DMS 273 (cell line): ENCODE measurements at regions not wholly inside any gene's neighbourhood (a gene's known extent, or its start where the extent isn't known, plus 50 kb on each side); places are given as distances from the start of the nearest gene placed in this dataset.
A peak's percentile ranks its signal among the peaks of the same experiment; 100 is the strongest.
"Not testable (repeated sequence)": the region's sequence is repeated elsewhere in the genome, so short reads cannot be mapped to it uniquely, and the experiment has no call there.

Source experiments
- DNase-seq: peaks from one replicate; lab custom pipeline; 2025; ENCODE audit not compliant: unreplicated experiment; lab: John Stamatoyannopoulos, UW

DNA sequence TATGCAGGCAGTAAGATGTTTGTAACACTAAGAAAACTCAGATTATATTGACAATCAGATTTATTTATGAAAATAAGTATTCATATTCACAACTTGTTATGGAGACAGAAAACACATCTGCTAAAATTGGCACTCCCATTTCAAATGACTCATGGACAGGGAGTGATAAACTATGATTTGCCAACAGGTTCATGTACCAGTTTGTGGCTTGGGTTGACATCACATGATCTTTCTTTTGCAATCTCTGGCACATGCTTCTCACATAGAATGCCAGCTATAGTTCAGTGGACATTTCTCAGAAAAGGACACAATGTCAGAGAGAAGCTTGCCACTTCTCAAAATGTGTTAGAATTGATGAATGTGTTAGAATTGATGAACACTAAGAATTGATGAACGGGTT lies 663.2 kb upstream of the ANKRD30A start:
- DNase-seq, result no peak

DNA sequence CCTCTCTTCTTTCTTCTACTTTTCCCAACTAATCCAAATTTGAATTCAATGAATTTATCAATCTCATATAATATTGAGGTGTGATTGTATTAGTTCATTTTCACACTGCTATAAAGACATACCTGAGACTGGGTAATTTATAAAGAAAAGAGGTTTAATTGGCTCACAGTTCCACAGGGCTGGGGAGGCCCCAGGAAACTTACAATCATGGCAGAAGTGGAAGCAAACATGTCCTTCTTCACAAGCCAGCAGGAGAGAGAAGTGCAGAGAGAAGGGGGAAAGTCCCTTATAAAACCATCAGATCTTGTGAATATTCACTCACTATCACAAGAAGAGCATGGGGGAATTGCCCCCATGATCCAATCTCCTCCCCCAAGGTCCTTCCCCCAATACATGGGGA lies 667.0 kb upstream of the ANKRD30A start:
- not testable (repeated sequence) for DNase-seq

GRCh38 chr10:36457751-36458150 lies 667.6 kb upstream of the ANKRD30A start:
- DNase-seq, result no peak

DNA sequence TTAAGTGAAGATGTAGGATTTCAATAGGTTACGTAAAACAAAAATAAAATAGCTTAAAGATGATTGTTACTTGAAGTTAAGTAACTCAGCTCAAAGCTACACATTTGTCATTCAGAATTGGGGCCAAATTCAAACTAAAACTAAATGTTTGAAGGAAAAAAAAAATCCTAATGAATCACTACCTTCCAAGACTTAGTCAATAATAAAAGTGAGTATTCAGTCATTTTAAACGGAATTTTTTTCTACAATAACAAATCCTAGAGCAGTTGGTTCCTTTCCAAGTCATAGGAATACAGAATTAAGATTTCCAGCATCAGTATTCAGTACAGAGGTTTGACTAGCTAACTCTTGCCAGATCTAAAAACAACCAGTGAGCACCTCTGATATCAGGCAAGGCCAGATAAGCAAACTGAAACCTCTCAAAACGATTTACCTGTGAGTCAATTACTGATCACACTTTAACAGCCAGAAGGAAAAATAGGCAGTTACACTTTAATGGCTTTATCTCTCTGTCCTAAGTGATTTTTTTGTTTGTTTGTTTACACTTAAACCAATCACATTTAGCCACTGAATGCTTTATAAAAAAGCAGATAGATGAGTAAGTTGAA lies 669.8 kb upstream of the ANKRD30A start:
- no peak for DNase-seq

GRCh38 chr10:36452851-36453250 lies 672.5 kb upstream of the ANKRD30A start:
- no peak for DNase-seq

DNA sequence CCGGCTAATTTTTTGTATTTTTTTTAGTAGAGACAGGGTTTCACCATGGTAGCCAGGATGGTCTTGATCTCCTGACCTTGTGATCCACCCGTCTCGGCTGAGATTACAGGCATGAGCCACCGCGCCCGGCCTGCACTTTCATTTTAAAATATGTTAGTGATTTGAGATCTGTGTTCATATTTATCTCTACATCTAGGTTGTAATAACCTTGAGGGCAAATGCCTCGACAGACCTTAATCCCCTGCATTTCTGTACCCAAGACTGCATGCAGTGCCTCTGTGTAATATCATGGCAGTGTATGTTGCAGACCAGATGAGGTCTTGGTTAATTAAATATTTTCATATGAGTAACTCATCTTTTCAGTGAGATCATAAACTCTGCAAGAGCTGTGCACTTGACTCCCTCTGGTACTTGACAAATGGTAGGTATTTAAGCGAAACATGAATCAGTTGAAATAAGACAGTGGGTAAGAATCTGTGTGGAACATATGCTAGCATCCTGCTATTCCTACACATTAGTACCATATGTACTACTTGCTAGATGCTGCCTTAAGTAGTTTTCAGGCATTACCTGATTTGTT lies 673.9 kb upstream of the ANKRD30A start:
- no peak for DNase-seq

DNA sequence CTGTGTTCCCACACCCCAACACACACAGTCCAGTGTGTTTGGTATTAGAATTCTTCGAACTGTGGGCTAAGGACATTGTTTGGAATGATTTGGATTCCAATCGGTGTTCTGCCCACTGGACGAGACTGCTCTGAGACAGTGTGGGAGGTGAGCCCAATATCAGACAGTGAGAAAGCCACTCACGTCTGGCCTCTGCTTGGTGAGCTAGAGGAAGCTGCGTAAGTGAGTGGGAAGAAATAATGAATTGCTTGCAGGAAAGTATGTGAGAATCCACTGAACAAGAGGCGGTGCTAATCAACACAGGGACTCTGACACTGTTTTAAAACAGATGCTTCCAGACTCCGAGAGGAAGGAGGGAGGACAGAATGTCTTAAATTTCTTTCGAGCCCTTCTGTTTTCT lies 675.0 kb upstream of the ANKRD30A start:
- DNase-seq, result no peak

DNA sequence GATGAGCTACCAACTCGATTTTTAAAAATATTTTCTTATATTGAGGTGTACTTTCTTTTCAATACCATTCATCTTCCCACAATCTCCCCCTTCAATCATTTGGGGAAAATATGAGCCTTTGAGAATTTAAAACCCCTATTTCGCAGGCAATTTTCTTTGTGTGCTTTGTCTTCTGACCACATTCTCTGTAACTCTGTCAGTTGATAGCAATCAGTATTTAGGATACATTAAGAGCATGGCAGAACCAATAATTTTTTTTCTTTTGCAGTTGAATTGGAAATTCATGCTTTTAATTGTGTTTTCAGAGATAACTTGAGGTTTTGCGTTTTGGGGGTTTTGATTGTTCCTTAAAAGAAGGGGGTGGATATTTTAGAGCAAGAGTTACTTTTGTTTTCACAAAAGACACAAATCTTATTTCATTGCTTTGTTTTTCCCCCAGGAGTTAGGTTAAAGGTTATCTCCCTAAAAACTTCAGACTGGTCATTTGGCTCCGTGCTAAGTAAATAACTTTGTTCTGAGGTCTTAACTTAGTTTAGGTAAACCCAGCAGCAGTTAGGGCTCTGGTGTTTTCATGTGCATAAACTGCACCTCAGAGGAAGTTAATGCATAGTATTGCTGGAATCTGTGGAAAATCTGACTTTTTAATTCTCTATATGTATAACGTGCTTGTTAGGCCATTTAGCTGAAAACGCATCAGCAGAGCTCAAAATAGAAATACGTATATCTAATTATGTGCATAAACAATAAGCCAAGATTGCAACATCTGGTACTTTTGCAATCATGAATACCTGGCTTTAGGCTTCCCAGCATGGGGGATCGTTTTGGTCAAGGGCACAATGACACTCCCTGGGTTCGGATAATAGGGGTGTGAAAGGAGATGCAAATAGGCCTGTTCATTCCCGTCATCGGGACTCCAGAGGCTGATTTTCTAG lies 676.4 kb upstream of the ANKRD30A start:
- peak; percentile 22 for DNase-seq

DNA sequence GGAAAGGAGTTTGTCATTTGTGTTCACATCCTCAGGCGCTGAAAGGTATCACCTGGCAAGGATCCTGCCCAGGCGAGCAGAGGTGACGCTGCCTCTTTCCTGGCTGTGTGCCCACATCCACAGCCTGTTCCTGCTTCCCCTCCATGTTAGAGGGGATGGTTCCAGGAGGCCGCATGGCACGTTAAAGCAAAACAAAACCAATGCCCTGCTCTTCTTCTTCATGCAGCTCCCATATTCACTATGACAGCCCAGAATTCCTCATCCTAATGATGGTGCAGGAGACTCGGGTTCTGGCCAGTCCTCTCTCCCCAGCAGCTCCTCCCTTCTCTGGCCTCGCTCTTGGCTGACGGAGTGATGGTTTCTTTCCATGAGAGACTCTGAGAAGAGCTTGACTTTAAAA lies 678.5 kb upstream of the ANKRD30A start:
- DNase-seq, result peak; percentile 4

DNA sequence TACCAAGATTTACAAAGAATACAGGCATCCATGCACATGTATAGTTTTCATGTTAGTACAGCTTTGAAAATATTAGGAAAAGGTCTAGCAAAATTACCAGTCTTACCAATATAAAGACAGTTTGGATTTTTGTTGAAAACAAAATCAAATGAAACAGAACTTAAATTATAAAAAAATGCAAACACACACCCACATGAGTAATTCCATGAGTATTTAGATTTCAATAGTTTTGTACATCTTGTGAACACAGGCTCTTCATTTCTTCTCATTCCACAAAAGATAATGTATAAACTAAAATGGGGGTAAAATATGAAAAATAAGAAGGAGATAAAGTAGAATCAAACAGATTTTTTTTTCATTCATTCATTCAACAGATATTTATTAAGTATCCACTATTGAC lies 682.2 kb upstream of the ANKRD30A start:
- DNase-seq, result no peak

- DNase-seq, result no peak
These were observed 683.8 kb upstream of the ANKRD30A start for GRCh38 chr10:36441557-36441956.

- no peak for DNase-seq
These were observed 684.9 kb upstream of the ANKRD30A start for GRCh38 chr10:36440539-36440938.

GRCh38 chr10:36437367-36437766 lies 688.0 kb upstream of the ANKRD30A start:
- DNase-seq, result no peak

- DNase-seq, result no peak
These were observed 696.9 kb upstream of the ANKRD30A start for GRCh38 chr10:36428507-36428906.

GRCh38 chr10:36425131-36425797 lies 700.1 kb upstream of the ANKRD30A start:
- DNase-seq, result no peak

DNA sequence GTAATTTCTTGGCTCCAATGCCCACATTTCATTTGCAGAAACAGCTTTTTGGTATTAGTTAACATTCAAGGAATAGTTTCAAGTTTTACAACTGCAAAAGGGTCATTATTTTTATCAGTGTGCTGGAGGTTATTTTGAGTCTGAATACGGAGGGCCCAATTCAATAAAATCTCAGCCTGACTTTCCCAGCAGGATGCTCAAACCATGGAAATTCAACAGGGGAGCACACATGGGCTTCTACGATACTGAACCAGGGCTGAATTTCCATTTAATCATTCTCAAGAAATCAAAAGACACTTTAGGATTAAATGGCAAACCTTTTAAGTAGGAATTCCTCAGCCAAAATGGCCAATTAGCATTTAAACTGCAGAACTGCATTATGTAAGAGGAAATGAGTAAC lies 700.9 kb upstream of the ANKRD30A start:
- no peak for DNase-seq

DNA sequence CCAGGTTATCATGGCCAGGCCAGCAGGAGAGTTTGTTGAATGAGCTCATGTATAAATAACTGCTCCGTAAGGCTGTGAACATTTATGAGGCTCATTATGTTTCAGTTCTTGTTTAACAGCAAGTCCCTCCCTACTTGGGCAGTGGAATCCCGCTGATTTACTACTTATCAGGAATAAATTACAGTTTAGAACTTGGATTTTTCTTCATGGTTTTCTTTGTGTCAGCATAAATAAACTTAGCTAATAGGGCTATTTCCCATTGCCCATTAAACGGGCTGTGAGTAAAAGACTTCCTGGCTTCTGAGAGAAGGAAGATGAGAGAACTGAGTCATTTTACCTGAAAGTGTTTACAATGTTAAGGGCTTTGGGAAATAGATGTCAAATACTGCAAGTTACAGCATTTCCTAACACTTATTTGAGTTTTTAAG lies 701.6 kb upstream of the ANKRD30A start:
- DNase-seq, result peak; percentile 26

GRCh38 chr10:36421992-36422391 lies 703.4 kb upstream of the ANKRD30A start:
- DNase-seq, result no peak

GRCh38 chr10:36416513-36416912 lies 708.9 kb upstream of the ANKRD30A start:
- no peak for DNase-seq

GRCh38 chr10:36412942-36413341 lies 712.5 kb upstream of the ANKRD30A start:
- DNase-seq, result no peak

DNA sequence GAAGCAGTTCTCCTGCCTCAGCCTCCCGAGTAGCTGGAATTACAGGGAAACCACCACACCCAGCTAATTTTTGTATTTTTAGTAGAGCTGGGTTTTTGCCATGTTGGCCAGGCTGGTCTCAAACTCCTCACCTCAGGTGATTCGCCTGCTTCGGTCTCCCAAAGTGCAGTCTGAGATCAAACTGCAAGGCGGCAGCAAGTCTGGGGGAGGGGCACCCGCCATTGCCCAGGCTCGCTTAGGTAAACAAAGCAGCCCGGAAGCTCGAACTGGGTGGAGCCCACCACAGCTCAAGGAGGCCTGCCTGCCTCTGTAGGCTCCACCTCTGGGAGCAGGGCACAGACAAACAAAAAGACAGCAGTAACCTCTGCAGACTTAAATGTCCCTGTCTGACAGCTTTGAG lies 725.2 kb upstream of the ANKRD30A start:
- not testable (repeated sequence) for DNase-seq

DNA sequence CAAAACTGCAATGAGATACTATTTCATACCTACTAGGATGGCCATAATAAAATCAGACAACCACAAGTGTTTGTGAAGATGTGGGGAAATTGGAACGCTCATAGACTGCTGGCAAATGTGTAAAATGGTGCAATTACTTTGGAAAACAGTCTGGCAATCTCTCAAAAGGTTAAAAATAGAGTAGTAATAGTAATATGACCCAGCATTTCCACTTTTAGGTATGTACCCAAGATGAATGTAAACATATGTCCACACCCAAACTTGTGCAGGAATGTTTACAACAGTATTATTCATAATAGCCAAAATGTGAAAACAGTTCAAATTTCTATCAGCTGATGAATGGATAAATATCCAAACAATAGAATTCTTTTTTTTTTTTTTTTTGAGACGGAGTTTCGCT lies 731.6 kb upstream of the ANKRD30A start:
- no peak for DNase-seq
